Eye (tissue), 1 donor: ENCODE measurements at regions not wholly inside any gene's neighbourhood (a gene's known extent, or its start where the extent isn't known, plus 50 kb on each side); places are given as distances from the start of the nearest gene placed in this dataset.

Source experiments
- DNase-seq: peaks from one replicate; pipeline ENCODE4 v3.0.0-alpha.2; 2015

GRCh38 chr21:39124681-39125251 is 58.5 kb downstream of the PSMG1 start:
- peak; percentile 30 for DNase-seq

- no peak for DNase-seq
Observed at GRCh38 chr21:39123375-39123774, 59.9 kb downstream of the PSMG1 start.

GRCh38 chr21:39121600-39122355 is 61.5 kb downstream of the PSMG1 start:
- DNase-seq, result no peak

GRCh38 chr21:39120876-39121599 is 62.2 kb downstream of the PSMG1 start:
- no peak for DNase-seq

GRCh38 chr21:39119891-39120290 is 63.4 kb downstream of the PSMG1 start:
- DNase-seq, result no peak

- DNase-seq, result no peak
Observed at GRCh38 chr21:39118604-39119215, 64.5 kb downstream of the PSMG1 start.

- no peak for DNase-seq
Observed at GRCh38 chr21:39118061-39118460, 65.2 kb downstream of the PSMG1 start.

GRCh38 chr21:39117440-39117970 is 65.7 kb downstream of the PSMG1 start:
- DNase-seq, result no peak

- no peak for DNase-seq
Observed at GRCh38 chr21:39116761-39117439, 66.4 kb downstream of the PSMG1 start.

GRCh38 chr21:39115576-39116235 is 67.5 kb downstream of the PSMG1 start:
- DNase-seq, result no peak

- no peak for DNase-seq
Observed at GRCh38 chr21:39114871-39115575, 68.2 kb downstream of the PSMG1 start.

- DNase-seq, result peak; percentile 32
Observed at GRCh38 chr21:39111931-39112550, 71.2 kb downstream of the PSMG1 start.

- no peak for DNase-seq
Observed at GRCh38 chr21:39110431-39110830, 72.8 kb downstream of the PSMG1 start.

- DNase-seq, result no peak
Observed at GRCh38 chr21:39109596-39110210, 73.5 kb downstream of the PSMG1 start.

GRCh38 chr21:39109163-39109530 is 74.1 kb downstream of the PSMG1 start:
- DNase-seq, result no peak

- DNase-seq, result no peak
Observed at GRCh38 chr21:39108291-39109162, 74.7 kb downstream of the PSMG1 start.

GRCh38 chr21:39107739-39108138 is 75.5 kb downstream of the PSMG1 start:
- no peak for DNase-seq

GRCh38 chr21:39106881-39107462 is 76.3 kb downstream of the PSMG1 start:
- DNase-seq, result no peak

GRCh38 chr21:39105836-39106235 is 77.4 kb downstream of the PSMG1 start:
- no peak for DNase-seq
